ENCODE measurements at regions not wholly inside any gene's neighbourhood (a gene's known extent, or its start where the extent isn't known, plus 50 kb on each side); places are given as distances from the start of the nearest gene placed in this dataset.
A peak's percentile ranks its signal among the peaks of the same experiment; 100 is the strongest.

DNA sequence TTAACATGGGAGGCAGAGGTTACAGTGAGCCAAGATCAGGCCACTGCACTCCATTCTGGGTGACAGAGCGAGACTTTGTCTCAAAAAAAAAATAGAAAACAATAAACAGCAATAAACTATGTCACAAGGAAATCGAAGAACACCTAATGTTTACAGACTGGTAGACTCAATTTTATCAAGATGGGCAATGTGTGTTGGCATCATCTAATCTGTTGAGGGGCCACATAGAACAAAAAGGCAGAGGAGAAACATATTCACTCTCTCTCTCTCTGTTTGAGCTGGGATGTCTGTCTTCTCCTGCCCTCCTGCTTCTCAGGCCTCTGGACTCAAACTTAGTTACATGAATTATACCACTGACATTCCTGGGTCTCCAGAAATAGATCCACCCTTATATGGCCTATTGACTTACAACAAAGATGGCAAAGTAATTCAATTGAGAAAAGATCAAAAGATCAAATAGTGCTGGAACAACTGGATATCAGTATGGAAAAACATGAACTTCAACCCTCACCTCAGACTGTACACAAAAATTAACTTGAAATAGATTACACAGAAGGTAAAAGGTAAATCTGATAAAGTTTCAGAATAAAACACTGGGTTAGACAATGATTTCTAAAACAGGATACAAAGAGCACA, 703.8 kb upstream of the CRIM1 start:
- no peak overlapping the region for H2BK20ac ChIP-seq (ENCODE audit: low read length)
- no peak overlapping the region for H2AK5ac ChIP-seq (ENCODE audit: low read depth, low read length)
- H3K14ac ChIP-seq (ENCODE audit: insufficient read length), result no peak overlapping the region
- no peak overlapping the region for H4K8ac ChIP-seq (ENCODE audit: extremely low read depth, insufficient read depth, low read length)
- no peak overlapping the region for H2BK5ac ChIP-seq (ENCODE audit: low read depth, low read length)
- ChIA-PET CTCF (ENCODE audit: partially characterized antibody) (interaction anchor here (0.6 kb wide), 1 partner anchor 62 kb away, joined by 3 read pairs; no protein-coding TSS in a partner anchor), POLR2A (ENCODE audit: partially characterized antibody) (no interaction called here)
- H3K4ac ChIP-seq (replicated peaks; ENCODE audit: insufficient read length, low read depth, low read length), result no peak overlapping the region
- H3K18ac ChIP-seq (ENCODE audit: extremely low read depth, low read length), result no peak overlapping the region
- H3K56ac ChIP-seq (replicated peaks; ENCODE audit: insufficient read length, low read depth, low read length), result no peak overlapping the region
- no peak overlapping the region for H3K4me3 ChIP-seq (ENCODE audit: extremely low read depth in 1 of 4, insufficient read depth in 2 of 4, low read depth in 3 of 4, low read length in 4 of 4)
- TF ChIP-seq KDM1A (IDR thresholded peaks at IDR 0.05; ENCODE audit: borderline replicate concordance, low read length) (no peak), RFX5 (IDR thresholded peaks at IDR 0.05; ENCODE audit: borderline replicate concordance, low read depth, low read length) (no peak), SIRT6 (IDR thresholded peaks at IDR 0.05; ENCODE audit: low read length) (no peak), TEAD4 (IDR thresholded peaks at IDR 0.05; ENCODE audit: low read depth, low read length) (no peak), SRF (IDR thresholded peaks at IDR 0.05; ENCODE audit: low read depth, low read length) (no peak), RBBP5 (IDR thresholded peaks at IDR 0.05; ENCODE audit: borderline replicate concordance, low read depth, low read length) (no peak), HDAC2 (IDR thresholded peaks at IDR 0.05; ENCODE audit: borderline replicate concordance in 1 of 2, low read depth in 2 of 2, low read length in 2 of 2) (no peak), POU5F1 (IDR thresholded peaks at IDR 0.05; ENCODE audit: low read depth, low read length) (no peak), SP2 (IDR thresholded peaks at IDR 0.05; ENCODE audit: low read length) (no peak)
- TF ChIP-seq, protein P1, sequence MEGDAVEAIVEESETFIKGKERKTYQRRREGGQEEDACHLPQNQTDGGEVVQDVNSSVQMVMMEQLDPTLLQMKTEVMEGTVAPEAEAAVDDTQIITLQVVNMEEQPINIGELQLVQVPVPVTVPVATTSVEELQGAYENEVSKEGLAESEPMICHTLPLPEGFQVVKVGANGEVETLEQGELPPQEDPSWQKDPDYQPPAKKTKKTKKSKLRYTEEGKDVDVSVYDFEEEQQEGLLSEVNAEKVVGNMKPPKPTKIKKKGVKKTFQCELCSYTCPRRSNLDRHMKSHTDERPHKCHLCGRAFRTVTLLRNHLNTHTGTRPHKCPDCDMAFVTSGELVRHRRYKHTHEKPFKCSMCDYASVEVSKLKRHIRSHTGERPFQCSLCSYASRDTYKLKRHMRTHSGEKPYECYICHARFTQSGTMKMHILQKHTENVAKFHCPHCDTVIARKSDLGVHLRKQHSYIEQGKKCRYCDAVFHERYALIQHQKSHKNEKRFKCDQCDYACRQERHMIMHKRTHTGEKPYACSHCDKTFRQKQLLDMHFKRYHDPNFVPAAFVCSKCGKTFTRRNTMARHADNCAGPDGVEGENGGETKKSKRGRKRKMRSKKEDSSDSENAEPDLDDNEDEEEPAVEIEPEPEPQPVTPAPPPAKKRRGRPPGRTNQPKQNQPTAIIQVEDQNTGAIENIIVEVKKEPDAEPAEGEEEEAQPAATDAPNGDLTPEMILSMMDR (IDR thresholded peaks at IDR 0.05; ENCODE audit: control extremely low read depth in 1 of 3, insufficient read depth in 1 of 3, low read depth in 1 of 3, low read length in 3 of 3), result no peak
- TF ChIP-seq, protein P2, sequence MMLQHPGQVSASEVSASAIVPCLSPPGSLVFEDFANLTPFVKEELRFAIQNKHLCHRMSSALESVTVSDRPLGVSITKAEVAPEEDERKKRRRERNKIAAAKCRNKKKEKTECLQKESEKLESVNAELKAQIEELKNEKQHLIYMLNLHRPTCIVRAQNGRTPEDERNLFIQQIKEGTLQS (IDR thresholded peaks at IDR 0.05; ENCODE audit: insufficient read depth, low read depth, low read length), result no peak
- no peak overlapping the region for H3K27ac ChIP-seq (ENCODE audit: low read depth, low read length)
- no peak overlapping the region for H2BK12ac ChIP-seq (ENCODE audit: low read depth, low read length)
- H2AFZ ChIP-seq (ENCODE audit: low read length), result 0 out of 2 replicates have a peak overlapping the region, but pooled peaks have one; percentile 15
- H3K4me2 ChIP-seq (ENCODE audit: insufficient read depth in 1 of 2, low read depth in 2 of 2, low read length in 2 of 2), result no peak overlapping the region
- no peaks in the 10 kb centered on the region for H3K79me1 ChIP-seq (ENCODE audit: low read depth, low read length)
- H3K23ac ChIP-seq (ENCODE audit: insufficient read length), result no peak overlapping the region
- H3K27me3 ChIP-seq (replicated peaks in 1 of 4; ENCODE audit: control insufficient read depth in 3 of 4, extremely low read depth in 1 of 4, insufficient read depth in 3 of 4, low read length in 3 of 4), result no peaks in the 10 kb centered on the region
- no peaks in the 10 kb centered on the region for H3K9me3 ChIP-seq (ENCODE audit: insufficient read depth in 2 of 2, low read depth in 1 of 2, low read length in 1 of 2)
- FAIRE-seq (no peak), DNase-seq (ENCODE audit: low read depth in 1 of 2, low spot score in 2 of 2) (no peak)
- H4K91ac ChIP-seq (replicated peaks; ENCODE audit: insufficient read length, low read length), result no peak overlapping the region
- H3K36me3 ChIP-seq (ENCODE audit: control insufficient read depth in 2 of 4, insufficient read depth in 4 of 4, low read length in 3 of 4), result no peaks in the 10 kb centered on the region
- WGBS, 2 experiments (ENCODE audit: extremely low coverage in 1 of 2, insufficient coverage in 1 of 2, insufficient read length in 1 of 2, insufficient replicate concordance in 2 of 2, low coverage in 1 of 2, low lambda C conversion rate in 2 of 2, missing lambda C conversion rate in 1 of 2), result 100% methylated on average over 2 of the region's 2 CpGs; no CpG with 5 or more reads in 1 of the 2 experiments
- no peaks in the 10 kb centered on the region for H3K4me1 ChIP-seq (replicated peaks in 1 of 4; ENCODE audit: control insufficient read depth in 3 of 4, insufficient read depth in 4 of 4, low read length in 3 of 4)
- no peaks in the 10 kb centered on the region for H4K20me1 ChIP-seq (replicated peaks in 1 of 2; ENCODE audit: control insufficient read depth in 1 of 2, insufficient read depth in 2 of 2, low read length in 2 of 2)
- H2BK120ac ChIP-seq (replicated peaks; ENCODE audit: low read depth, low read length), result no peak overlapping the region
- H4K5ac ChIP-seq (ENCODE audit: insufficient read length, low read depth, low read length), result no peak overlapping the region
- no peak overlapping the region for H2BK15ac ChIP-seq (ENCODE audit: low read length)
- no peaks in the 10 kb centered on the region for H3K79me2 ChIP-seq (ENCODE audit: control insufficient read depth in 1 of 2, insufficient read depth in 2 of 2, low read length in 2 of 2)
- H3K23me2 ChIP-seq (ENCODE audit: low read depth, low read length), result no peaks in the 10 kb centered on the region
- H3K9ac ChIP-seq (replicated peaks in 1 of 4; ENCODE audit: extremely low read depth in 1 of 4, low read depth in 3 of 4, low read length in 3 of 4), result no peak overlapping the region

All from H1 (cell line).